HFFc6 (cell line): ENCODE measurements at regions not wholly inside any gene's neighbourhood (a gene's known extent, or its start where the extent isn't known, plus 50 kb on each side); places are given as distances from the start of the nearest gene placed in this dataset.

Source experiments
- DNase-seq: peaks from one replicate; pipeline ENCODE4 v3.0.0-alpha.2; 2018
- H3K27ac Mint-ChIP-seq: 2 replicates; pipeline ENCODE4 v1.8.0; 2020; ENCODE audit warnings: mild to moderate bottlenecking, mixed read lengths
- H3K27me3 Mint-ChIP-seq: 2 replicates; pipeline ENCODE4 v1.8.0; 2021; ENCODE audit warnings: mild to moderate bottlenecking, moderate library complexity, mixed read lengths; ENCODE audit not compliant: insufficient read depth
- H3K36me3 Mint-ChIP-seq: 2 replicates; pipeline ENCODE4 v1.8.0; 2021; ENCODE audit warnings: low read depth, mixed read lengths
- H3K4me1 Mint-ChIP-seq: 2 replicates; pipeline ENCODE4 v1.8.0; 2020; ENCODE audit warnings: low read depth, mixed read lengths
- H3K4me3 Mint-ChIP-seq: 2 replicates; pipeline ENCODE4 v1.8.0; 2020; ENCODE audit warnings: mild to moderate bottlenecking, moderate library complexity, mixed read lengths
- H3K9me3 Mint-ChIP-seq: 2 replicates; pipeline ENCODE4 v1.8.0; 2020; ENCODE audit warnings: mild to moderate bottlenecking, mixed read lengths
- TF ChIP-seq, protein P1 (sequence below): fragments of 200-600 bp; sonication (generic); IDR thresholded peaks from 2 replicates; pipeline ENCODE4 v1.5.0; 2021; ENCODE audit warnings: antibody characterized with exemption, mild to moderate bottlenecking

DNA sequence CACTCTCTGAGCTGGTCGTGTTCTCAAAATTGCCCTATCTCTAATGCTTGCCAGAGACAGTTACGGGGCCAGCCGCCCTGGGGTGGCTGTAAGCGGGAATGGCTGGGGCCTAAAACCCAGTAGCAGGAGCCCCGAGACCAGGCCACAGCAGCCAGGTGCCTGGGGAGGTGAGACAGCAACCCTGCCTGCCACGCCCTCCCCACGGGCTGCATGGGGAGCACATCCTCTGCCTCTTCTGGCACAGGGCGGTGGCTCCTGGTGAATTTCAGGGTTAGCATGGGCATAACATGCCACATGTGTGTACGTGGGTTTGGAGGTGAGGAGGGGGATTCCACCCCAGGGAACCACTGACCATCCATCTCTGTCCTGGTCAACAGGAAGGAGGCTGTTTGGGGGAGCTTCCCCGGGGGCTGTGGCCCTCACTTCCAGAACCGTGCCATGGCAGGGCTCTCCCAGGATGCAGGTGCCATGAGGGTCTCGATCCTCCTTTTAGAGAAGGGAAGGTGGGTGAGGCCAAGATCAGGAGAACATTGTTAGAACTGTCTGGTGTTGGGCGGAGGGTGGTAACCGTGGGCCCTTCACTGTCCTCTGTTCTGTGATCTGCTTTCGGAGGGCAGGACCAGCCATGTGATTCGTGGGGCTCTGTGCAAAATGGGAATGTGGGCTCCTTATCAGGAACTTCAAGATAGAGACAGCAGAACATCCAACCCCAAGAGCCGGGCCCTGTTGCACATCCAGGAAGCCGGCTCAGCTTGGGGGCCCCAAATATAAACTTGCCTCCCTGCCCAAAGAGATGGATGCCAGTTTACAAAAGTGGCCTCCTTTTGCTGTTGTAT lies 312.2 kb upstream of the DIO3 start:
- Mint-ChIP-seq H3K4me1 (no peaks in the 10 kb centered on the region), H3K4me3 (no peak overlapping the region), H3K36me3 (no peaks in the 10 kb centered on the region), H3K27me3 (peaks cover 11% of the 10 kb centered on the region), H3K27ac (no peak overlapping the region), H3K9me3 (peaks cover 7% of the 10 kb centered on the region)
- no peak for DNase-seq
- TF ChIP-seq, protein P1, sequence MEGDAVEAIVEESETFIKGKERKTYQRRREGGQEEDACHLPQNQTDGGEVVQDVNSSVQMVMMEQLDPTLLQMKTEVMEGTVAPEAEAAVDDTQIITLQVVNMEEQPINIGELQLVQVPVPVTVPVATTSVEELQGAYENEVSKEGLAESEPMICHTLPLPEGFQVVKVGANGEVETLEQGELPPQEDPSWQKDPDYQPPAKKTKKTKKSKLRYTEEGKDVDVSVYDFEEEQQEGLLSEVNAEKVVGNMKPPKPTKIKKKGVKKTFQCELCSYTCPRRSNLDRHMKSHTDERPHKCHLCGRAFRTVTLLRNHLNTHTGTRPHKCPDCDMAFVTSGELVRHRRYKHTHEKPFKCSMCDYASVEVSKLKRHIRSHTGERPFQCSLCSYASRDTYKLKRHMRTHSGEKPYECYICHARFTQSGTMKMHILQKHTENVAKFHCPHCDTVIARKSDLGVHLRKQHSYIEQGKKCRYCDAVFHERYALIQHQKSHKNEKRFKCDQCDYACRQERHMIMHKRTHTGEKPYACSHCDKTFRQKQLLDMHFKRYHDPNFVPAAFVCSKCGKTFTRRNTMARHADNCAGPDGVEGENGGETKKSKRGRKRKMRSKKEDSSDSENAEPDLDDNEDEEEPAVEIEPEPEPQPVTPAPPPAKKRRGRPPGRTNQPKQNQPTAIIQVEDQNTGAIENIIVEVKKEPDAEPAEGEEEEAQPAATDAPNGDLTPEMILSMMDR: no peak

DNA sequence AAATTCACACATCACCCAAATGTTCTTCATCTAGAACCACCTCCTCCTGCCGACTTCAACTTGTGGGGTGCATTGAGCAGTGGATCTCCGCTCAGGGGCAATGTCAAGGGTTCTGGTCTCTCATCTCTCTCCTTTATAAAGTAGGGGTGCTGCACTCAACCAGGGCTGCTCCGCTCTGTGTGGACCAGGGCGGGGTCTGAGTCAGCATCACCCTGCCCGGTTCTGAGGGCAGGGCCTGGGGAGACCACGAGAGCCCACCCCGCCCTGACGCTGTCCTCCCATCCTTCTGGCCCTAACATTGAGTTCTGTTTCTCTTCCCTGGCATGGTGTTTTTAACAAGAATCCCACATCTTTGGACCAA lies 311.6 kb upstream of the DIO3 start:
- TF ChIP-seq, protein P1: no peak

DNA sequence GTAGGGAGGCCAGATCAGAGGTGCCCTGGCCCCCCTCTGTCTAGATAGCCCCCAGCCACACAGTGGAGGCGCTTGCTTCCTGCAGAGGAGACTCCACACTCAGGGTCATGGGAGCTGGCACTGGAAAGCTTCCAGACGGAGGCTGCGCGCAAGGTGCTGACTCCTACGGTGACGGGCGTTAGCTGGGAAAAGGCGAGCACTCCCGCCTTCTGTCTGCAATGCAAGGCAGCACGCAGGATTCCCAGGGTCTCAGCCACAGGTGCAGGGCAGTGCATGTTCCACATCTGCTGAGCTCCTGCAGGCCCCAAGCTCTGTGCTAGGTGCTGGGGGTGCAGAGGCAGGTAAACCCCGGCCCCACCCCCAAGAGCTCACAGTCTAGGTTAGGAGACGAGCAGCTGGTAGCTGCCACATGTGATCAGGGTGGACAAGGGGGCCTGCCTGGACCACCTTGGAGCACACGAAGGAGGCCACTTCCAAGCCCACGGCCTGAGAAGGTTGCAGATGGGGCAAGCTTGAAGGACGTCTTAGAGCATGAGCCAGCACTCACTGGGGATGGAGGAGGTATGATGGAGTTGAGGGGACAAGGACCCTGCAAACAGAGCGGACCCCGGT lies 310.9 kb upstream of the DIO3 start:
- Mint-ChIP-seq H3K9me3 (peaks cover 7% of the 10 kb centered on the region), H3K27ac (no peak overlapping the region), H3K36me3 (no peaks in the 10 kb centered on the region), H3K4me1 (no peaks in the 10 kb centered on the region), H3K27me3 (peaks cover 17% of the 10 kb centered on the region), H3K4me3 (no peak overlapping the region)
- TF ChIP-seq, protein P1: no peak
- DNase-seq: no peak

More for the DNA sequence above, 311.6 kb upstream of the DIO3 start:
- H3K4me3 Mint-ChIP-seq: no peak overlapping the region
- no peak for DNase-seq
- peaks cover 13% of the 10 kb centered on the region for H3K27me3 Mint-ChIP-seq
- H3K9me3 Mint-ChIP-seq: peaks cover 7% of the 10 kb centered on the region
- no peaks in the 10 kb centered on the region for H3K4me1 Mint-ChIP-seq
- H3K27ac Mint-ChIP-seq: no peak overlapping the region
- H3K36me3 Mint-ChIP-seq: no peaks in the 10 kb centered on the region

DNA sequence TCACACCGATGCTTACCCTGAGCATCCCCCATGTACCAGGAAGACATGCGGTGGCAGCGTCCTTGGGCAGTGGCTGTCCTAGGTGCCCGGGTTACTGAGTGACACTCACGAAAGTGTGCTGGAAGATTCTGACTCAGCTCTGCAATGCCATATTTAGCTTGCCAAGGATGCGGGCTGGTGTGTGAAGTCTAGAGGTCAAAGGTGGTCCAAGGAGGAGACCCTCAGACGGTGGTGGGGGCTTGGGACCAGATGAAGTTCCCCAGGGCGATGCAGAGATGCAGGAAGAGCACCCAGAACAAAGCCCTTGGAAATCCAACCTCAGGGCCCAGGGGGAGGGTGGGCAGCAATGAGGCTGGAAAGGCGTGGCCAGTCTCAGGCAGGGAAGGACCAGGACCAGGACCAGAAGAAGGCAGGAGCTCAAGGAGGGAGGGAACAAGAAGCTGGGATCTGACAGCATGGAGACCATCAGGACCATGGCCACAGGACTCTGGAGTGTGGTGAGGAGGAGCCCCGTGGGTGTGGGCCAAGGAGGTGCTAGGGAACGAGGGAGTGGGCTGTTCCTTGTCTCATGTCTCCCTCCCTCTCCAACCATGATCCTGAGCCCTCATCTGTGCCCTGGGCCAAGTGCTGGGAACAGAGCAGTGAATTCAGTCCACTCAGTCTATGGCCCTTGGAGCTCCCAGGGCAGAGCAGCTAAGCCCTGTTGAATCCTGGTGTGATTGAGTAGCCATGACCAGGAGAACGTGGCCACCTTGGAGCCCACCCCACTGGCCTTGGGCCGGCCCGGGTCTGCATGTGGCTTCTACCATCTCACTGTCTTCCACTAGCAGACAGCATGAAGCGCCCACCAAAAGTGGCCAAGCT lies 310.1 kb upstream of the DIO3 start:
- Mint-ChIP-seq H3K27me3 (peaks cover 20% of the 10 kb centered on the region), H3K27ac (no peak overlapping the region), H3K36me3 (no peaks in the 10 kb centered on the region), H3K9me3 (peaks cover 7% of the 10 kb centered on the region), H3K4me3 (no peak overlapping the region), H3K4me1 (no peaks in the 10 kb centered on the region)
- TF ChIP-seq, protein P1: no peak
- no peak for DNase-seq

DNA sequence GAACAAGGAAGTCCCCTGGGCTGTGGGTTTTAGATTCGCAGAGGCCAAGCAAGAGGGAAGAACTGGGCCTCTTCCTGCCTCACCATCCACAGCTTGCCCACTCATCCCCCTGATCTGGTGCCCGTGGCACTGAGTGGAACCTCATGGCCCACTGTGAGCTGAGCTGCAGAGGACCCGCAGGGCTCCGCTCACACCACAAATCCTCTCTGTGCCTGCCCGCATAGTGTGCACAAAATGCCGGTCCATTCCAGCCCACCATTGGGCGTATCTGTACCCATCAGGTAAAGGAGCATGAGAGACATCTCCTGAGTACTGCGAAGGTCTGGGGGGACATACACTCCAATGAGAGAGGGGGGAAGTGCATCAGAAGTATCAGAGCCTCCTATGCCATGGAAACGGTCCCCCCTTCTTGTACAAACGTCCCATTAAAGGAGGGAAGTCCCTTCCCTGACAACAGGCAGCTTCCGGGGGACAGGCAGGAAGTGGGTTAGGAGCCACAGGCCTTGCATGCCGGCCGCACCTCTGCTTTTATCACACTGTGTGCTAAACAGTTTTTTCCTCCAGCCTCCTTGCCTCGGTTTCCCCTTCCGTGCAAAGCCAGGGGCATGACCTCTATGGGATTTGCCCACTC lies 309.4 kb upstream of the DIO3 start:
- H3K4me1 Mint-ChIP-seq: no peaks in the 10 kb centered on the region
- peaks cover 20% of the 10 kb centered on the region for H3K27me3 Mint-ChIP-seq
- TF ChIP-seq, protein P1: no peak
- no peak overlapping the region for H3K4me3 Mint-ChIP-seq
- no peaks in the 10 kb centered on the region for H3K36me3 Mint-ChIP-seq
- no peak overlapping the region for H3K27ac Mint-ChIP-seq
- H3K9me3 Mint-ChIP-seq: peaks cover 7% of the 10 kb centered on the region
- DNase-seq: no peak
